ENCODE measurements at regions not wholly inside any gene's neighbourhood (a gene's known extent, or its start where the extent isn't known, plus 50 kb on each side); places are given as distances from the start of the nearest gene placed in this dataset.

DNA sequence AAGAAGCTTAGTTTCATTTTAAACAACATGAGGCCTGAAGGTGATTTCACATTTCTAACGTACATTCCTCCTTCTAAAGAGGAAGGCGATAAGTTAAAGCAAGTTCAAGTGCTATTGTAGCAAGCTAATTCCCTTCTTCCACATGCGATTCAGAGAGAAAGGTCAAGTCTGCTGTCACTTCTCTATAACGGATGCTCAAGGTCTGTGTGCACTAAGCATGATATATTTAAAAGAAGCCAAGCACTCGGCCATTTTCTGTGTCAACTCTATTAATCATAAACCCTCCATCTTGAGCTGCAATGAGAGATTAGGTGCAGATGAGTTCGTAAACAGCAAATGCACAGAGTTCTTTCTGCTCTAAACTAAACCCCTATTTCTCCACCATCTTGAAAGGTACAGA is 568.8 kb upstream of the ZFHX3 start:
- DNase-seq (ENCODE audit: low read depth, low spot score) (no peak), FAIRE-seq (no peak)
- dilution Hi-C loops (cut with MboI; ENCODE audit: extremely low pct_ligation_motif_present, low sequenced_read_pairs): no loop called here
- Histone ChIP-seq H3K36me3 (ENCODE audit: control insufficient read depth in 2 of 2, extremely low read depth in 1 of 2, insufficient read depth in 2 of 2, low read length in 2 of 2) (no peaks in the 10 kb centered on the region), H3K4me3 (ENCODE audit: control insufficient read depth in 2 of 3, extremely low read depth in 1 of 3, insufficient read depth in 2 of 3, low read depth in 1 of 3, low read length in 3 of 3) (no peak overlapping the region), H3K9me3 (ENCODE audit: control insufficient read depth, low read depth, low read length) (no peaks in the 10 kb centered on the region), H3K9ac (ENCODE audit: control insufficient read depth, extremely low read depth, insufficient read depth, low read length) (no peak overlapping the region), H2AFZ (ENCODE audit: control insufficient read depth, low read length) (no peak overlapping the region), H3K27me3 (ENCODE audit: control insufficient read depth, extremely low read depth, insufficient read depth, low read length) (no peaks in the 10 kb centered on the region), H4K20me1 (ENCODE audit: control insufficient read depth, extremely low read depth, insufficient read depth, low read length) (no peaks in the 10 kb centered on the region), H3K27ac (ENCODE audit: control insufficient read depth, insufficient read depth, low read length) (no peak overlapping the region), H3K4me2 (ENCODE audit: control insufficient read depth, extremely low read depth, insufficient read depth, low read depth, low read length) (no peak overlapping the region), H3K79me2 (ENCODE audit: control insufficient read depth, insufficient read depth, low read length) (no peaks in the 10 kb centered on the region), H3K4me1 (ENCODE audit: control insufficient read depth, extremely low read depth, insufficient read depth, low read length) (no peaks in the 10 kb centered on the region), H3K9me1 (ENCODE audit: control insufficient read depth, extremely low read depth, insufficient read depth, low read length) (no peaks in the 10 kb centered on the region)
- no peak for TF ChIP-seq EZH2 (IDR thresholded peaks at IDR 0.05; ENCODE audit: low read length)
- TF ChIP-seq, protein P1, sequence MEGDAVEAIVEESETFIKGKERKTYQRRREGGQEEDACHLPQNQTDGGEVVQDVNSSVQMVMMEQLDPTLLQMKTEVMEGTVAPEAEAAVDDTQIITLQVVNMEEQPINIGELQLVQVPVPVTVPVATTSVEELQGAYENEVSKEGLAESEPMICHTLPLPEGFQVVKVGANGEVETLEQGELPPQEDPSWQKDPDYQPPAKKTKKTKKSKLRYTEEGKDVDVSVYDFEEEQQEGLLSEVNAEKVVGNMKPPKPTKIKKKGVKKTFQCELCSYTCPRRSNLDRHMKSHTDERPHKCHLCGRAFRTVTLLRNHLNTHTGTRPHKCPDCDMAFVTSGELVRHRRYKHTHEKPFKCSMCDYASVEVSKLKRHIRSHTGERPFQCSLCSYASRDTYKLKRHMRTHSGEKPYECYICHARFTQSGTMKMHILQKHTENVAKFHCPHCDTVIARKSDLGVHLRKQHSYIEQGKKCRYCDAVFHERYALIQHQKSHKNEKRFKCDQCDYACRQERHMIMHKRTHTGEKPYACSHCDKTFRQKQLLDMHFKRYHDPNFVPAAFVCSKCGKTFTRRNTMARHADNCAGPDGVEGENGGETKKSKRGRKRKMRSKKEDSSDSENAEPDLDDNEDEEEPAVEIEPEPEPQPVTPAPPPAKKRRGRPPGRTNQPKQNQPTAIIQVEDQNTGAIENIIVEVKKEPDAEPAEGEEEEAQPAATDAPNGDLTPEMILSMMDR (optimal IDR thresholded peaks at IDR 0.05 in 1 of 3, IDR thresholded peaks at IDR 0.05 in 1 of 3, conservative IDR thresholded peaks at IDR 0.05 in 1 of 3; ENCODE audit: extremely low read depth in 1 of 3, insufficient read depth in 2 of 3, low read length in 3 of 3): no peak

- Histone ChIP-seq H3K27me3 (ENCODE audit: control insufficient read depth, extremely low read depth, insufficient read depth, low read length) (no peaks in the 10 kb centered on the region), H3K9ac (ENCODE audit: control insufficient read depth, extremely low read depth, insufficient read depth, low read length) (no peak overlapping the region), H3K36me3 (ENCODE audit: control insufficient read depth in 2 of 2, extremely low read depth in 1 of 2, insufficient read depth in 2 of 2, low read length in 2 of 2) (no peaks in the 10 kb centered on the region), H2AFZ (ENCODE audit: control insufficient read depth, low read length) (no peak overlapping the region), H3K4me2 (ENCODE audit: control insufficient read depth, extremely low read depth, insufficient read depth, low read depth, low read length) (no peak overlapping the region), H3K4me1 (ENCODE audit: control insufficient read depth, extremely low read depth, insufficient read depth, low read length) (no peaks in the 10 kb centered on the region), H3K9me3 (ENCODE audit: control insufficient read depth, low read depth, low read length) (no peaks in the 10 kb centered on the region), H3K4me3 (ENCODE audit: control insufficient read depth in 2 of 3, extremely low read depth in 1 of 3, insufficient read depth in 2 of 3, low read depth in 1 of 3, low read length in 3 of 3) (no peak overlapping the region), H3K79me2 (ENCODE audit: control insufficient read depth, insufficient read depth, low read length) (no peaks in the 10 kb centered on the region), H3K27ac (ENCODE audit: control insufficient read depth, insufficient read depth, low read length) (no peak overlapping the region), H3K9me1 (ENCODE audit: control insufficient read depth, extremely low read depth, insufficient read depth, low read length) (no peaks in the 10 kb centered on the region), H4K20me1 (ENCODE audit: control insufficient read depth, extremely low read depth, insufficient read depth, low read length) (no peaks in the 10 kb centered on the region)
- DNase-seq (ENCODE audit: low read depth, low spot score): no peak
- FAIRE-seq: no peak
- dilution Hi-C loops (cut with MboI; ENCODE audit: extremely low pct_ligation_motif_present, low sequenced_read_pairs): no loop called here
- TF ChIP-seq, protein P1 (optimal IDR thresholded peaks at IDR 0.05 in 1 of 3, IDR thresholded peaks at IDR 0.05 in 1 of 3, conservative IDR thresholded peaks at IDR 0.05 in 1 of 3; ENCODE audit: extremely low read depth in 1 of 3, insufficient read depth in 2 of 3, low read length in 3 of 3): no peak
- TF ChIP-seq EZH2 (IDR thresholded peaks at IDR 0.05; ENCODE audit: low read length): no peak
These were observed 568.3 kb upstream of the ZFHX3 start for GRCh38 chr16:73616166-73616753.

Measured in keratinocyte (primary cell).